ENCODE measurements at regions not wholly inside any gene's neighbourhood (a gene's known extent, or its start where the extent isn't known, plus 50 kb on each side); places are given as distances from the start of the nearest gene placed in this dataset.

- no peaks in the 10 kb centered on the region for H3K27me3 Mint-ChIP-seq
- intact Hi-C loops (cut with DNase I, micrococcal nuclease) = no loop called here
- TF ChIP-seq, protein P1, sequence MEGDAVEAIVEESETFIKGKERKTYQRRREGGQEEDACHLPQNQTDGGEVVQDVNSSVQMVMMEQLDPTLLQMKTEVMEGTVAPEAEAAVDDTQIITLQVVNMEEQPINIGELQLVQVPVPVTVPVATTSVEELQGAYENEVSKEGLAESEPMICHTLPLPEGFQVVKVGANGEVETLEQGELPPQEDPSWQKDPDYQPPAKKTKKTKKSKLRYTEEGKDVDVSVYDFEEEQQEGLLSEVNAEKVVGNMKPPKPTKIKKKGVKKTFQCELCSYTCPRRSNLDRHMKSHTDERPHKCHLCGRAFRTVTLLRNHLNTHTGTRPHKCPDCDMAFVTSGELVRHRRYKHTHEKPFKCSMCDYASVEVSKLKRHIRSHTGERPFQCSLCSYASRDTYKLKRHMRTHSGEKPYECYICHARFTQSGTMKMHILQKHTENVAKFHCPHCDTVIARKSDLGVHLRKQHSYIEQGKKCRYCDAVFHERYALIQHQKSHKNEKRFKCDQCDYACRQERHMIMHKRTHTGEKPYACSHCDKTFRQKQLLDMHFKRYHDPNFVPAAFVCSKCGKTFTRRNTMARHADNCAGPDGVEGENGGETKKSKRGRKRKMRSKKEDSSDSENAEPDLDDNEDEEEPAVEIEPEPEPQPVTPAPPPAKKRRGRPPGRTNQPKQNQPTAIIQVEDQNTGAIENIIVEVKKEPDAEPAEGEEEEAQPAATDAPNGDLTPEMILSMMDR (IDR thresholded peaks at IDR 0.05) = no peak
- ChIA-PET POLR2A (no interaction called here), CTCF (no interaction called here)
- peaks cover 41% of the 10 kb centered on the region for H3K36me3 Mint-ChIP-seq (ENCODE audit: low read depth)
- no peak for ATAC-seq (ENCODE audit: poor library complexity)
- Histone ChIP-seq H3K27ac (ENCODE audit: low read depth in 1 of 2, low read length in 2 of 2) (no peak overlapping the region), H3K9me3 (ENCODE audit: control insufficient read depth in 1 of 2, insufficient read depth in 1 of 2, low read length in 2 of 2) (no peaks in the 10 kb centered on the region), H3K4me3 (ENCODE audit: low read length) (no peak overlapping the region), H3K4me1 (ENCODE audit: insufficient read depth, low read length) (no peaks in the 10 kb centered on the region), H3K36me3 (ENCODE audit: insufficient read depth, low read length) (no peaks in the 10 kb centered on the region), H3K27me3 (ENCODE audit: control insufficient read depth in 1 of 2, insufficient read depth in 2 of 2, low read length in 2 of 2) (no peaks in the 10 kb centered on the region)
- DNase-seq = no peak
- no peak overlapping the region for H3K4me3 Mint-ChIP-seq
- H3K9me3 Mint-ChIP-seq = peaks cover 5% of the 10 kb centered on the region
- no peak overlapping the region for H3K27ac Mint-ChIP-seq
- H3K4me1 Mint-ChIP-seq (ENCODE audit: low read depth) = no peaks in the 10 kb centered on the region
These were observed 75.1 kb upstream of the NT5C1B start for GRCh38 chr2:18664421-18664820.

DNA sequence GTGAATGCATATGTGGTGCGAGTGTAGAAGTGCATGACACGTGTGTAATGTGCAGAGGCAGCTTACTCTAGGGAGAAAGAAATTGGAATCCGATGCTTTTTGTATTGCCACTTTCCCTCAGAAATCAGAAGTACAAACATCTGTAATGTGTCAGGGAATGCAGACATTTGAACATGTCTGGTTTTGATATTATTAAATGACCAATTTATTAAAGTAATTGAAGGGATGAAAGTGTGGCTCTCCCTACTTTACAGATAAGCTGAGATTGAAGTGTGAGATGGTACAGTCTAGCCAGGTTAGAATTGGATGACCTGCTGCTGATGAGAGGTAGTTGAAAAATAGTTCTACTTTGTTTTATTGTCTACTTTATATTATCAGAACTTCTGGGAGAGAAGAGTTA lies 74.5 kb upstream of the NT5C1B start:
- Histone ChIP-seq H3K9me3 (ENCODE audit: control insufficient read depth in 1 of 2, insufficient read depth in 1 of 2, low read length in 2 of 2) (no peaks in the 10 kb centered on the region), H3K27me3 (ENCODE audit: control insufficient read depth in 1 of 2, insufficient read depth in 2 of 2, low read length in 2 of 2) (no peaks in the 10 kb centered on the region), H3K4me1 (ENCODE audit: insufficient read depth, low read length) (no peaks in the 10 kb centered on the region), H3K36me3 (ENCODE audit: insufficient read depth, low read length) (no peaks in the 10 kb centered on the region), H3K4me3 (ENCODE audit: low read length) (no peak overlapping the region), H3K27ac (ENCODE audit: low read depth in 1 of 2, low read length in 2 of 2) (no peak overlapping the region)
- Mint-ChIP-seq H3K4me1 (ENCODE audit: low read depth) (no peaks in the 10 kb centered on the region), H3K9me3 (peaks cover 3% of the 10 kb centered on the region), H3K27ac (no peak overlapping the region), H3K4me3 (no peak overlapping the region), H3K36me3 (ENCODE audit: low read depth) (peaks cover 36% of the 10 kb centered on the region), H3K27me3 (no peaks in the 10 kb centered on the region)
- ChIA-PET CTCF (no interaction called here), POLR2A (no interaction called here)
- intact Hi-C loops (cut with DNase I, micrococcal nuclease) = no loop called here
- no peak for DNase-seq
- TF ChIP-seq, protein P1 (IDR thresholded peaks at IDR 0.05) = no peak
- no peak for ATAC-seq (ENCODE audit: poor library complexity)

- CTCF ChIA-PET = no interaction called here
- no peak overlapping the region for H3K27ac ChIP-seq (ENCODE audit: low read depth in 1 of 2, low read length in 2 of 2)
- Mint-ChIP-seq H3K4me3 (no peak overlapping the region), H3K4me1 (ENCODE audit: low read depth) (no peaks in the 10 kb centered on the region), H3K36me3 (ENCODE audit: low read depth) (peaks cover 25% of the 10 kb centered on the region), H3K27me3 (no peaks in the 10 kb centered on the region), H3K9me3 (peaks cover 3% of the 10 kb centered on the region), H3K27ac (no peak overlapping the region)
- no peaks in the 10 kb centered on the region for H3K36me3 ChIP-seq (ENCODE audit: insufficient read depth, low read length)
- H3K4me3 ChIP-seq (ENCODE audit: low read length) = no peak overlapping the region
- DNase-seq (no peak), ATAC-seq (ENCODE audit: poor library complexity) (no peak)
- no peaks in the 10 kb centered on the region for H3K9me3 ChIP-seq (ENCODE audit: control insufficient read depth in 1 of 2, insufficient read depth in 1 of 2, low read length in 2 of 2)
- intact Hi-C loops (cut with DNase I, micrococcal nuclease) = no loop called here
- no peaks in the 10 kb centered on the region for H3K27me3 ChIP-seq (ENCODE audit: control insufficient read depth in 1 of 2, insufficient read depth in 2 of 2, low read length in 2 of 2)
- POLR2A ChIA-PET = no interaction called here
- TF ChIP-seq, protein P1 (IDR thresholded peaks at IDR 0.05) = no peak
- no peaks in the 10 kb centered on the region for H3K4me1 ChIP-seq (ENCODE audit: insufficient read depth, low read length)
These were observed 73.3 kb upstream of the NT5C1B start for GRCh38 chr2:18662689-18663088.
